WTC11 (cell line): ENCODE measurements at regions not wholly inside any gene's neighbourhood (a gene's known extent, or its start where the extent isn't known, plus 50 kb on each side); places are given as distances from the start of the nearest gene placed in this dataset.

Experiments used
- ATAC-seq: fragments of 200-7000 bp; cut with Tn5 transposase; 2 replicates; pipeline ENCODE4 v1.10.0; 2021; ENCODE audit warnings: mild to moderate bottlenecking, moderate library complexity
- CTCF ChIA-PET: fragments of 300-600 bp; sonication (Branson Sonifier 250); formaldehyde crosslinking; loops from one replicate; lab custom pipeline; 2021; ENCODE audit warnings: antibody characterized with exemption; lab: Charles Lee
- POLR2A ChIA-PET: fragments of 350-600 bp; sonication (Branson Sonifier 250); formaldehyde crosslinking; loops from one replicate; lab custom pipeline; 2021; ENCODE audit warnings: antibody characterized with exemption; lab: Charles Lee
- DNase-seq: peaks from one replicate; pipeline ENCODE4 v3.0.0; 2021; ENCODE audit warnings: low spot score
- H3K27ac Mint-ChIP-seq: 2 replicates; pipeline ENCODE4 v1.8.0; 2021; ENCODE audit warnings: mixed read lengths
- H3K27me3 Mint-ChIP-seq: 2 replicates; pipeline ENCODE4 v1.8.0; 2021; ENCODE audit warnings: low read depth, mild to moderate bottlenecking, moderate library complexity, mixed read lengths
- H3K36me3 Mint-ChIP-seq: 2 replicates; pipeline ENCODE4 v1.8.0; 2021; ENCODE audit warnings: mixed read lengths
- H3K4me1 Mint-ChIP-seq: 2 replicates; pipeline ENCODE4 v1.8.0; 2022; ENCODE audit warnings: mixed read lengths
- H3K4me3 Mint-ChIP-seq: 2 replicates; pipeline ENCODE4 v1.8.0; 2021; ENCODE audit warnings: mild to moderate bottlenecking, moderate library complexity, mixed read lengths
- H3K9me3 Mint-ChIP-seq: 2 replicates; pipeline ENCODE4 v1.8.0; 2021; ENCODE audit warnings: mixed read lengths
- ETV6 ChIP-seq: sonication (generic); formaldehyde crosslinking; IDR thresholded peaks from 2 replicates; pipeline ENCODE4 v1.8.1; 2022; ENCODE audit warnings: mild to moderate bottlenecking, missing genetic modification reagents
- FOXJ3 ChIP-seq: sonication (generic); formaldehyde crosslinking; IDR thresholded peaks from 2 replicates; pipeline ENCODE4 v1.9.0; 2021; ENCODE audit warnings: missing genetic modification reagents, mild to moderate bottlenecking, borderline replicate concordance
- GTF2I ChIP-seq: fragments of 250-450 bp; sonication (Bioruptor Pico); conservative IDR thresholded peaks from 2 replicates; pipeline ENCODE4 v1.4.0; 2021; ENCODE audit warnings: mild to moderate bottlenecking
- KAT7 ChIP-seq: sonication (generic); formaldehyde crosslinking; IDR thresholded peaks from 2 replicates; pipeline ENCODE4 v1.8.1; 2023; ENCODE audit warnings: missing genetic modification reagents, mild to moderate bottlenecking, borderline replicate concordance
- NR2C2 ChIP-seq: sonication (generic); formaldehyde crosslinking; IDR thresholded peaks from 2 replicates; pipeline ENCODE4 v1.8.0; 2022; ENCODE audit warnings: mild to moderate bottlenecking, missing genetic modification reagents
- OVOL2 ChIP-seq: fragments of 250-450 bp; sonication (Bioruptor Pico); IDR thresholded peaks from 2 replicates; pipeline ENCODE4 v1.9.0; 2021; ENCODE audit warnings: mild to moderate bottlenecking, borderline replicate concordance
- RELA ChIP-seq: sonication (generic); formaldehyde crosslinking; IDR thresholded peaks from 2 replicates; pipeline ENCODE4 v1.8.1; 2022; ENCODE audit warnings: missing genetic modification reagents, mild to moderate bottlenecking, borderline replicate concordance
- RORB ChIP-seq: fragments of 250-450 bp; sonication (Bioruptor Pico); IDR thresholded peaks from 2 replicates; pipeline ENCODE4 v1.9.0; 2021; ENCODE audit warnings: mild to moderate bottlenecking
- SMAD3 ChIP-seq: sonication (generic); formaldehyde crosslinking; IDR thresholded peaks from 2 replicates; pipeline ENCODE4 v1.8.0; 2022; ENCODE audit warnings: missing genetic modification reagents, mild to moderate bottlenecking, borderline replicate concordance
- SP1 ChIP-seq: sonication (generic); formaldehyde crosslinking; conservative IDR thresholded peaks from 2 replicates; pipeline ENCODE4 v1.8.1; 2022; ENCODE audit warnings: missing genetic modification reagents
- TEAD1 ChIP-seq: sonication (generic); formaldehyde crosslinking; IDR thresholded peaks from 2 replicates; pipeline ENCODE4 v1.8.0; 2022; ENCODE audit warnings: mild to moderate bottlenecking, missing genetic modification reagents
- TP53 ChIP-seq: sonication (generic); formaldehyde crosslinking; IDR thresholded peaks from 2 replicates; pipeline ENCODE4 v1.8.1; 2023; ENCODE audit warnings: mild to moderate bottlenecking, missing genetic modification reagents
- ZNF219 ChIP-seq: sonication (generic); formaldehyde crosslinking; IDR thresholded peaks from 2 replicates; pipeline ENCODE4 v1.8.0; 2023; ENCODE audit warnings: missing genetic modification reagents, mild to moderate bottlenecking, borderline replicate concordance
- ZNF423 ChIP-seq: fragments of 250-450 bp; sonication (Bioruptor Pico); IDR thresholded peaks from 2 replicates; pipeline ENCODE4 v2.1.2; 2022; ENCODE audit warnings: mild to moderate bottlenecking, moderate library complexity
- TF ChIP-seq, protein P1 (sequence below): fragments of 250-450 bp; sonication (Bioruptor Pico); IDR thresholded peaks from 2 replicates; pipeline ENCODE4 v1.9.0; 2021; ENCODE audit warnings: mild to moderate bottlenecking, borderline replicate concordance
- TF ChIP-seq, protein P2 (sequence below): sonication (generic); formaldehyde crosslinking; IDR thresholded peaks from 2 replicates; pipeline ENCODE4 v1.8.0; 2022; ENCODE audit warnings: missing genetic modification reagents
- TF ChIP-seq, protein P3 (sequence below): fragments of 250-450 bp; sonication (Bioruptor Pico); IDR thresholded peaks from 2 replicates; pipeline ENCODE4 v1.9.0; 2021; ENCODE audit warnings: moderate library complexity, mild to moderate bottlenecking, inconsistent platforms, borderline replicate concordance
- TF ChIP-seq, protein P4 (sequence below): sonication (generic); formaldehyde crosslinking; IDR thresholded peaks from 2 replicates; pipeline ENCODE4 v1.8.1; 2022; ENCODE audit warnings: mild to moderate bottlenecking, moderate library complexity, missing genetic modification reagents
- TF ChIP-seq, protein P5 (sequence below): sonication (generic); formaldehyde crosslinking; IDR thresholded peaks from 2 replicates; pipeline ENCODE4 v1.8.0; 2022; ENCODE audit warnings: mild to moderate bottlenecking, missing genetic modification reagents
- TF ChIP-seq, protein P6 (sequence below): sonication (generic); formaldehyde crosslinking; conservative IDR thresholded peaks from 2 replicates; pipeline ENCODE4 v1.8.1; 2023; ENCODE audit warnings: mild to moderate bottlenecking, low read depth, missing genetic modification reagents, moderate library complexity
- TF ChIP-seq, protein P7 (sequence below): fragments of 250-450 bp; sonication (Bioruptor Pico); IDR thresholded peaks from 2 replicates; pipeline ENCODE4 v1.8.0; 2021; ENCODE audit warnings: mild to moderate bottlenecking
- TF ChIP-seq, protein P8 (sequence below): sonication (generic); formaldehyde crosslinking; IDR thresholded peaks from 2 replicates; pipeline ENCODE4 v1.8.1; 2023; ENCODE audit warnings: mild to moderate bottlenecking, missing genetic modification reagents, moderate library complexity

DNA sequence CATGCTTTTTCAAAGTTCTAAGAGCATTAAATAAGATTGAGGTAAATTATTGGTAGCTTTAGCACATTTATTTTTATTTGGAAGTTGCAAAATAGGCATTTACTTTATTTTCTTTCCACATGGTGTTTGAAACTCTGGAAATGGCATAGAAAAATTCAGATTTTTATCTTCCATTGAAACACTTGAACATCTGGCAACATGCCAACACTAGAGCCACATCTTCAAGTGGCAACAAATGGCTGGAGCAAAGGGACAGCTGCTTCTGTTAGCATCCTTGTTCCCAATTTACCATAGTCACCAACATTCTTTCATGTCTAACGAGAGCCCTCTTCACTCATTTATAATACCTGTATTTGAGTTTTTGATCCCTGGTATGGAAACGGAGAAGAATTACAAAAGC, 539.9 kb downstream of the ZNF608 start:
- POLR2A ChIA-PET, result no interaction called here
- H3K4me1 Mint-ChIP-seq, result no peaks in the 10 kb centered on the region
- peaks cover 85% of the 10 kb centered on the region for H3K9me3 Mint-ChIP-seq
- no peak for DNase-seq
- no peak overlapping the region for H3K4me3 Mint-ChIP-seq
- H3K27ac Mint-ChIP-seq, result no peak overlapping the region
- H3K36me3 Mint-ChIP-seq, result peaks cover 65% of the 10 kb centered on the region
- CTCF ChIA-PET, result no interaction called here
- H3K27me3 Mint-ChIP-seq, result peaks cover 7% of the 10 kb centered on the region; the same call in 1 of the 2 replicates
- no peak for ATAC-seq
- TF ChIP-seq TP53 (CRISPR knock-in tag) (no peak), RORB (no peak), NR2C2 (CRISPR knock-in tag) (no peak), ZNF219 (CRISPR knock-in tag) (no peak), SP1 (CRISPR knock-in tag) (no peak), GTF2I (CRISPR knock-in tag) (no peak), OVOL2 (CRISPR knock-in tag) (no peak)
- TF ChIP-seq, protein P1, sequence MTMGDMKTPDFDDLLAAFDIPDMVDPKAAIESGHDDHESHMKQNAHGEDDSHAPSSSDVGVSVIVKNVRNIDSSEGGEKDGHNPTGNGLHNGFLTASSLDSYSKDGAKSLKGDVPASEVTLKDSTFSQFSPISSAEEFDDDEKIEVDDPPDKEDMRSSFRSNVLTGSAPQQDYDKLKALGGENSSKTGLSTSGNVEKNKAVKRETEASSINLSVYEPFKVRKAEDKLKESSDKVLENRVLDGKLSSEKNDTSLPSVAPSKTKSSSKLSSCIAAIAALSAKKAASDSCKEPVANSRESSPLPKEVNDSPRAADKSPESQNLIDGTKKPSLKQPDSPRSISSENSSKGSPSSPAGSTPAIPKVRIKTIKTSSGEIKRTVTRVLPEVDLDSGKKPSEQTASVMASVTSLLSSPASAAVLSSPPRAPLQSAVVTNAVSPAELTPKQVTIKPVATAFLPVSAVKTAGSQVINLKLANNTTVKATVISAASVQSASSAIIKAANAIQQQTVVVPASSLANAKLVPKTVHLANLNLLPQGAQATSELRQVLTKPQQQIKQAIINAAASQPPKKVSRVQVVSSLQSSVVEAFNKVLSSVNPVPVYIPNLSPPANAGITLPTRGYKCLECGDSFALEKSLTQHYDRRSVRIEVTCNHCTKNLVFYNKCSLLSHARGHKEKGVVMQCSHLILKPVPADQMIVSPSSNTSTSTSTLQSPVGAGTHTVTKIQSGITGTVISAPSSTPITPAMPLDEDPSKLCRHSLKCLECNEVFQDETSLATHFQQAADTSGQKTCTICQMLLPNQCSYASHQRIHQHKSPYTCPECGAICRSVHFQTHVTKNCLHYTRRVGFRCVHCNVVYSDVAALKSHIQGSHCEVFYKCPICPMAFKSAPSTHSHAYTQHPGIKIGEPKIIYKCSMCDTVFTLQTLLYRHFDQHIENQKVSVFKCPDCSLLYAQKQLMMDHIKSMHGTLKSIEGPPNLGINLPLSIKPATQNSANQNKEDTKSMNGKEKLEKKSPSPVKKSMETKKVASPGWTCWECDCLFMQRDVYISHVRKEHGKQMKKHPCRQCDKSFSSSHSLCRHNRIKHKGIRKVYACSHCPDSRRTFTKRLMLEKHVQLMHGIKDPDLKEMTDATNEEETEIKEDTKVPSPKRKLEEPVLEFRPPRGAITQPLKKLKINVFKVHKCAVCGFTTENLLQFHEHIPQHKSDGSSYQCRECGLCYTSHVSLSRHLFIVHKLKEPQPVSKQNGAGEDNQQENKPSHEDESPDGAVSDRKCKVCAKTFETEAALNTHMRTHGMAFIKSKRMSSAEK, result no peak
- TF ChIP-seq, protein P2, sequence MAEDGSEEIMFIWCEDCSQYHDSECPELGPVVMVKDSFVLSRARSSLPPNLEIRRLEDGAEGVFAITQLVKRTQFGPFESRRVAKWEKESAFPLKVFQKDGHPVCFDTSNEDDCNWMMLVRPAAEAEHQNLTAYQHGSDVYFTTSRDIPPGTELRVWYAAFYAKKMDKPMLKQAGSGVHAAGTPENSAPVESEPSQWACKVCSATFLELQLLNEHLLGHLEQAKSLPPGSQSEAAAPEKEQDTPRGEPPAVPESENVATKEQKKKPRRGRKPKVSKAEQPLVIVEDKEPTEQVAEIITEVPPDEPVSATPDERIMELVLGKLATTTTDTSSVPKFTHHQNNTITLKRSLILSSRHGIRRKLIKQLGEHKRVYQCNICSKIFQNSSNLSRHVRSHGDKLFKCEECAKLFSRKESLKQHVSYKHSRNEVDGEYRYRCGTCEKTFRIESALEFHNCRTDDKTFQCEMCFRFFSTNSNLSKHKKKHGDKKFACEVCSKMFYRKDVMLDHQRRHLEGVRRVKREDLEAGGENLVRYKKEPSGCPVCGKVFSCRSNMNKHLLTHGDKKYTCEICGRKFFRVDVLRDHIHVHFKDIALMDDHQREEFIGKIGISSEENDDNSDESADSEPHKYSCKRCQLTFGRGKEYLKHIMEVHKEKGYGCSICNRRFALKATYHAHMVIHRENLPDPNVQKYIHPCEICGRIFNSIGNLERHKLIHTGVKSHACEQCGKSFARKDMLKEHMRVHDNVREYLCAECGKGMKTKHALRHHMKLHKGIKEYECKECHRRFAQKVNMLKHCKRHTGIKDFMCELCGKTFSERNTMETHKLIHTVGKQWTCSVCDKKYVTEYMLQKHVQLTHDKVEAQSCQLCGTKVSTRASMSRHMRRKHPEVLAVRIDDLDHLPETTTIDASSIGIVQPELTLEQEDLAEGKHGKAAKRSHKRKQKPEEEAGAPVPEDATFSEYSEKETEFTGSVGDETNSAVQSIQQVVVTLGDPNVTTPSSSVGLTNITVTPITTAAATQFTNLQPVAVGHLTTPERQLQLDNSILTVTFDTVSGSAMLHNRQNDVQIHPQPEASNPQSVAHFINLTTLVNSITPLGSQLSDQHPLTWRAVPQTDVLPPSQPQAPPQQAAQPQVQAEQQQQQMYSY (CRISPR knock-in tag), result no peak
- TF ChIP-seq, protein P3, sequence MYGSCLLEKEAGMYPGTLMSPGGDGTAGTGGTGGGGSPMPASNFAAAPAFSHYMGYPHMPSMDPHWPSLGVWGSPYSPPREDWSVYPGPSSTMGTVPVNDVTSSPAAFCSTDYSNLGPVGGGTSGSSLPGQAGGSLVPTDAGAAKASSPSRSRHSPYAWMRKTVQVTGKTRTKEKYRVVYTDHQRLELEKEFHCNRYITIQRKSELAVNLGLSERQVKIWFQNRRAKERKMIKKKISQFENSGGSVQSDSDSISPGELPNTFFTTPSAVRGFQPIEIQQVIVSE, result no peak

DNA sequence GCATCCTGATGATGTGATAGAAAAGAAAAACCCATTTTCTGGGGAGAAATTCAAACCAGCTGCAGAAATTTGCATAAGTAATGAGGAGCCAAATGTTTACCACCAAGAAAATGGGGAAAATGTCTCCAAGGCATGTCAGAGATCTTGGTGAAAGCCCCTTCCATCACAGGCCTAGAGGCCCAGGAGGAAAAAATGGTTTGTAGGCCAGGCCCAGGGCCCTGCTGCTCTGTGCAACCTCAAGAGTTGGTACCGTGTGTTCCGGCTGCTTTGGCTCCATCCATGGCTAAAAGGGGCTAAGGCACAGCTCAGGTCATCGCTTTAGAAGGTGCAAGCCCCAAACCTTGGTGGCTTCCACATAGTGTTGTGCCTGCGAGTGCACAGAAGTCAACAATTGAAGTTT, 543.1 kb downstream of the ZNF608 start:
- no peak overlapping the region for H3K4me3 Mint-ChIP-seq
- no peaks in the 10 kb centered on the region for H3K4me1 Mint-ChIP-seq
- ChIA-PET POLR2A (no interaction called here), CTCF (no interaction called here)
- H3K27ac Mint-ChIP-seq, result no peak overlapping the region
- DNase-seq, result no peak
- H3K9me3 Mint-ChIP-seq, result peaks cover 80% of the 10 kb centered on the region
- peaks cover 7% of the 10 kb centered on the region; the same call in 1 of the 2 replicates for H3K27me3 Mint-ChIP-seq
- ATAC-seq, result no peak
- peaks cover 60% of the 10 kb centered on the region for H3K36me3 Mint-ChIP-seq
- TF ChIP-seq TEAD1, result no peak
- TF ChIP-seq KAT7, result no peak
- no peak for TF ChIP-seq SMAD3 (CRISPR knock-in tag)
- no peak for TF ChIP-seq FOXJ3 (CRISPR knock-in tag)
- TF ChIP-seq ETV6 (CRISPR knock-in tag), result no peak
- no peak for TF ChIP-seq RELA
- TF ChIP-seq, protein P4, sequence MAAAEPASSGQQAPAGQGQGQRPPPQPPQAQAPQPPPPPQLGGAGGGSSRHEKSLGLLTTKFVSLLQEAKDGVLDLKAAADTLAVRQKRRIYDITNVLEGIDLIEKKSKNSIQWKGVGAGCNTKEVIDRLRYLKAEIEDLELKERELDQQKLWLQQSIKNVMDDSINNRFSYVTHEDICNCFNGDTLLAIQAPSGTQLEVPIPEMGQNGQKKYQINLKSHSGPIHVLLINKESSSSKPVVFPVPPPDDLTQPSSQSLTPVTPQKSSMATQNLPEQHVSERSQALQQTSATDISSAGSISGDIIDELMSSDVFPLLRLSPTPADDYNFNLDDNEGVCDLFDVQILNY (CRISPR knock-in tag), result no peak
- TF ChIP-seq, protein P5, sequence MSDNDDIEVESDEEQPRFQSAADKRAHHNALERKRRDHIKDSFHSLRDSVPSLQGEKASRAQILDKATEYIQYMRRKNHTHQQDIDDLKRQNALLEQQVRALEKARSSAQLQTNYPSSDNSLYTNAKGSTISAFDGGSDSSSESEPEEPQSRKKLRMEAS (CRISPR knock-in tag), result no peak
- TF ChIP-seq, protein P6, sequence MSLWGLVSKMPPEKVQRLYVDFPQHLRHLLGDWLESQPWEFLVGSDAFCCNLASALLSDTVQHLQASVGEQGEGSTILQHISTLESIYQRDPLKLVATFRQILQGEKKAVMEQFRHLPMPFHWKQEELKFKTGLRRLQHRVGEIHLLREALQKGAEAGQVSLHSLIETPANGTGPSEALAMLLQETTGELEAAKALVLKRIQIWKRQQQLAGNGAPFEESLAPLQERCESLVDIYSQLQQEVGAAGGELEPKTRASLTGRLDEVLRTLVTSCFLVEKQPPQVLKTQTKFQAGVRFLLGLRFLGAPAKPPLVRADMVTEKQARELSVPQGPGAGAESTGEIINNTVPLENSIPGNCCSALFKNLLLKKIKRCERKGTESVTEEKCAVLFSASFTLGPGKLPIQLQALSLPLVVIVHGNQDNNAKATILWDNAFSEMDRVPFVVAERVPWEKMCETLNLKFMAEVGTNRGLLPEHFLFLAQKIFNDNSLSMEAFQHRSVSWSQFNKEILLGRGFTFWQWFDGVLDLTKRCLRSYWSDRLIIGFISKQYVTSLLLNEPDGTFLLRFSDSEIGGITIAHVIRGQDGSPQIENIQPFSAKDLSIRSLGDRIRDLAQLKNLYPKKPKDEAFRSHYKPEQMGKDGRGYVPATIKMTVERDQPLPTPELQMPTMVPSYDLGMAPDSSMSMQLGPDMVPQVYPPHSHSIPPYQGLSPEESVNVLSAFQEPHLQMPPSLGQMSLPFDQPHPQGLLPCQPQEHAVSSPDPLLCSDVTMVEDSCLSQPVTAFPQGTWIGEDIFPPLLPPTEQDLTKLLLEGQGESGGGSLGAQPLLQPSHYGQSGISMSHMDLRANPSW, result no peak
- TF ChIP-seq, protein P7, sequence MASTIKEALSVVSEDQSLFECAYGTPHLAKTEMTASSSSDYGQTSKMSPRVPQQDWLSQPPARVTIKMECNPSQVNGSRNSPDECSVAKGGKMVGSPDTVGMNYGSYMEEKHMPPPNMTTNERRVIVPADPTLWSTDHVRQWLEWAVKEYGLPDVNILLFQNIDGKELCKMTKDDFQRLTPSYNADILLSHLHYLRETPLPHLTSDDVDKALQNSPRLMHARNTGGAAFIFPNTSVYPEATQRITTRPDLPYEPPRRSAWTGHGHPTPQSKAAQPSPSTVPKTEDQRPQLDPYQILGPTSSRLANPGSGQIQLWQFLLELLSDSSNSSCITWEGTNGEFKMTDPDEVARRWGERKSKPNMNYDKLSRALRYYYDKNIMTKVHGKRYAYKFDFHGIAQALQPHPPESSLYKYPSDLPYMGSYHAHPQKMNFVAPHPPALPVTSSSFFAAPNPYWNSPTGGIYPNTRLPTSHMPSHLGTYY (CRISPR knock-in tag), result no peak
- TF ChIP-seq ZNF423 (CRISPR knock-in tag), result no peak
- TF ChIP-seq TP53 (CRISPR knock-in tag), result no peak
- no peak for TF ChIP-seq GTF2I (CRISPR knock-in tag)
- no peak for TF ChIP-seq SP1 (CRISPR knock-in tag)
- TF ChIP-seq, protein P8, sequence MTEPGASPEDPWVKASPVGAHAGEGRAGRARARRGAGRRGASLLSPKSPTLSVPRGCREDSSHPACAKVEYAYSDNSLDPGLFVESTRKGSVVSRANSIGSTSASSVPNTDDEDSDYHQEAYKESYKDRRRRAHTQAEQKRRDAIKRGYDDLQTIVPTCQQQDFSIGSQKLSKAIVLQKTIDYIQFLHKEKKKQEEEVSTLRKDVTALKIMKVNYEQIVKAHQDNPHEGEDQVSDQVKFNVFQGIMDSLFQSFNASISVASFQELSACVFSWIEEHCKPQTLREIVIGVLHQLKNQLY, result no peak
